IgD-negative memory B cell (primary cell): ENCODE measurements at regions not wholly inside any gene's neighbourhood (a gene's known extent, or its start where the extent isn't known, plus 50 kb on each side); places are given as distances from the start of the nearest gene placed in this dataset.
A peak's percentile ranks its signal among the peaks of the same experiment; 100 is the strongest.

Experiments
- H3K27ac Mint-ChIP-seq, 3 donors: one replicate each; pipeline ENCODE4 v1.8.0; 2020 to 2022; ENCODE audit warnings: mild to moderate bottlenecking in 3 of 3, mixed read lengths in 3 of 3, moderate library complexity in 1 of 3
- H3K27me3 Mint-ChIP-seq: one replicate; pipeline ENCODE4 v1.8.0; 2021; ENCODE audit warnings: mixed read lengths
- H3K36me3 Mint-ChIP-seq: one replicate; pipeline ENCODE4 v1.8.0; 2020; ENCODE audit warnings: mild to moderate bottlenecking, mixed read lengths
- H3K4me1 Mint-ChIP-seq, 3 donors: one replicate each; pipeline ENCODE4 v1.8.0; 2020 to 2022; ENCODE audit warnings: mixed read lengths in 3 of 3, mild to moderate bottlenecking in 1 of 3
- H3K4me3 Mint-ChIP-seq, 4 donors: one replicate each; pipeline ENCODE4 v1.8.0; 2020 to 2022; ENCODE audit warnings: mild to moderate bottlenecking in 4 of 4, mixed read lengths in 4 of 4, moderate library complexity in 3 of 4
- H3K9me3 Mint-ChIP-seq, 3 donors: one replicate each; pipeline ENCODE4 v1.8.0; 2020 to 2021; ENCODE audit warnings: mixed read lengths in 3 of 3, mild to moderate bottlenecking in 1 of 3

GRCh38 chr5:106324356-106324755 lies 1346.4 kb downstream of the EFNA5 start:
- peaks cover 5 to 14% (median 8%) of the 10 kb centered on the region in 3 donors for H3K9me3 Mint-ChIP-seq
- H3K27me3 Mint-ChIP-seq: no peaks in the 10 kb centered on the region
- H3K4me1 Mint-ChIP-seq: no peaks in the 10 kb centered on the region
- H3K4me3 Mint-ChIP-seq: no peak overlapping the region
- H3K36me3 Mint-ChIP-seq: peaks cover 1% of the 10 kb centered on the region
- peak overlapping the region in 1 of 3 donors; percentile 59 for H3K27ac Mint-ChIP-seq

GRCh38 chr5:106321242-106321641 lies 1349.5 kb downstream of the EFNA5 start:
- Mint-ChIP-seq H3K4me1 (no peaks in the 10 kb centered on the region), H3K9me3 (peaks cover under 1 to 13% (median 3%) of the 10 kb centered on the region in 3 donors), H3K36me3 (no peaks in the 10 kb centered on the region), H3K4me3 (no peak overlapping the region), H3K27ac (no peak overlapping the region), H3K27me3 (no peaks in the 10 kb centered on the region)

DNA sequence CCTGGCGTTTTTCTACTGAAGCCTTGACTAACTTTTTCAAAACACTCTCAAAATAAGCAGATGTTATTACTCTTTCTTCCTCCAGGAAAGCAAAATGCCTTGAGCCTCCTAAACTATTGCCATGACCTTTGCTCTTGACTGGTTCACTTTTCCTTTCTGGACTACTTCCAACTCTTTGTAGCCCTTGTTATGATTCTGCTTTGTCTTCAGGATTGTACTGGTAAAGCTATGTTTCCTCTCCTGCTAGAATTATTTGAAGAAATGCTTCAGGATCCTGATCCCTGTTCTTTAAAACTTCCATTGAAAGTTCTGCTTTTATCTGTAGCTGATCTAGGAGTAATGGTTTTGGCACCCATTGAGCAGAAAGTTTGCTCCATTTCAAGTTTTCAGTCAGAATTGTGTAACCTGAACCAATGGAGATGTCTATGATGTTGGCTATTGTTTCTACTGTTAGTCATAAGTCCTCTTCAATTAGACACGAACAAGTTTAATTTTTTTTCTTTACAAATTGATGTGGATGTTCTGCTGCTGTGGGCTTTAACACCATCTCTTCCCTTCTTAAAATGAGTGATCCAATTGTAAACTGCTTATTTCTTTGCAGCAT lies 1356.4 kb downstream of the EFNA5 start:
- Mint-ChIP-seq H3K9me3 (peaks cover 0 to 14% (median 0%) of the 10 kb centered on the region in 3 donors), H3K4me3 (no peak overlapping the region), H3K27me3 (no peaks in the 10 kb centered on the region), H3K4me1 (no peaks in the 10 kb centered on the region), H3K36me3 (no peaks in the 10 kb centered on the region), H3K27ac (no peak overlapping the region)

DNA sequence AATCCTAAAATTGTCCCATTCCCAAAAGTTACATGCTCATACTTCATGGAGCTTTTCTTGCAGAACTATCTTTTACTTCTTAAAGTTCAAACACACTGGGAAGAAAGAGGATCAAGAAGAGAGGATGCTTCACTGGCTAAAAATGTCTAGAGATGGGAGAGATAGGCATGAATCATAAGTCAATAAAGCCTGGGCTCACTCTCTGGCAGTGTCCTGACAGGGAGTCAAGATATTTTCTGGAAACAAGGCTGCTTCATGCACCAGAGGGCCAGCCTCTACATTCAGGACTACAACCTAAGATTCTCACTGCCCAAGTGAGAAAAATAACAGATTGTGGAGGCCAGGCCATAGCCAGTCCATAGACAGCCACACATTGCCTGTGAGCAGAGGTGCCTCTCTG lies 1358.4 kb downstream of the EFNA5 start:
- no peak overlapping the region for H3K27ac Mint-ChIP-seq
- H3K4me1 Mint-ChIP-seq: no peaks in the 10 kb centered on the region

DNA sequence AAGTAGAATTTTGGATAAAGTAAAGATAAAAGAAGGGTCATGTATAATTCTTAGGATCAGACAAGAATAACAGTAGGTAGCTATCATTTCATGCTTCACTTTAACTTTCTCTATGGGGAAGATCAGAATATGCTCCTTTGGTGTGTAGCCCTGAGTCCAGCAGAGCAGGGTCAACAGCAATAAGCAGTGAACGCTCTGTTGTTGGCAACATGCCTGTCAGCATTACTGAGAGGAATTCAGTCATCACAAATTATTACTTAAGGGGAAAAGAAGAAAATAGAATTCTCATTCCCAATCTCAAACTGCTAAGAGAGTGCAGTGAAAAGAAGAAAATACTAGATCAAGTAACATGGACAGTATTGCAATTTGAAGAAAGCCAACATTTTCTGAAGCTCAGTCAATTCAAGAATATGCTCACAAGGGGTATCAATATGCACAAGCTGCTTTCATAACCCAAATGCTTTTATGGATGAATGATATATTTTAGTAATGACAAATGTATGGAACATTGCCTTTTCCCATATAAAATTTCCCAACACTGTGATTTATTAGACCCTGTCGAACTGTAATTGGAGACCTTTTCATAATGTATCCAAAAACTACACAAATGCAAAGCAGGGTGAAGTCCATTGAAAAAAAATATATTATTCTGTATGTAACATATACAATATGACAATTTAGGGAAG lies 1359.4 kb downstream of the EFNA5 start:
- no peaks in the 10 kb centered on the region for H3K4me1 Mint-ChIP-seq
- no peaks in the 10 kb centered on the region for H3K36me3 Mint-ChIP-seq
- H3K27me3 Mint-ChIP-seq: no peaks in the 10 kb centered on the region
- H3K4me3 Mint-ChIP-seq: no peak overlapping the region
- H3K27ac Mint-ChIP-seq: no peak overlapping the region
- peaks cover 0 to 8% (median 0%) of the 10 kb centered on the region in 3 donors for H3K9me3 Mint-ChIP-seq

More for the DNA sequence above, 1358.4 kb downstream of the EFNA5 start:
- Mint-ChIP-seq H3K27me3 (no peaks in the 10 kb centered on the region), H3K9me3 (peaks cover 0 to 14% (median 0%) of the 10 kb centered on the region in 3 donors), H3K36me3 (no peaks in the 10 kb centered on the region), H3K4me3 (no peak overlapping the region)

DNA sequence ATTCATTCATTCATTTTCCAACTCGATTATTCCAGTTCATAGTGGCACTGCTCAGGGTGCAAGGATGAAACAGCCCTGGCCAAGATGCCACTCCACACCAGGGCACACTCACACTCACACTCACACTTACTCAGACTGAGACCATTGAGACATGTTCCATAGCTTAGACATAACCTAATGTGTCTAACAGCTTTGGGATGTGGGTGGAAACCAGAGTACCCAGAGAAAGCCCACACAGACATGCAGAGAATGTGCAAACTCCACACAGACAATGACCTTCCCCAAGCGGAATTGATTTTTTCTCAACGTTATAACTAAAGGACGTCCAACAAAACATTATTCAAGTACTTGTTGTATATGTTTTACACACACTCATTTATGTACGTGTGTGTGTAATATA lies 1363.5 kb downstream of the EFNA5 start:
- Mint-ChIP-seq H3K27ac (no peak overlapping the region), H3K27me3 (no peaks in the 10 kb centered on the region), H3K36me3 (no peaks in the 10 kb centered on the region), H3K4me3 (no peak overlapping the region), H3K4me1 (no peaks in the 10 kb centered on the region), H3K9me3 (peaks cover 0 to 8% (median 0%) of the 10 kb centered on the region in 3 donors)

DNA sequence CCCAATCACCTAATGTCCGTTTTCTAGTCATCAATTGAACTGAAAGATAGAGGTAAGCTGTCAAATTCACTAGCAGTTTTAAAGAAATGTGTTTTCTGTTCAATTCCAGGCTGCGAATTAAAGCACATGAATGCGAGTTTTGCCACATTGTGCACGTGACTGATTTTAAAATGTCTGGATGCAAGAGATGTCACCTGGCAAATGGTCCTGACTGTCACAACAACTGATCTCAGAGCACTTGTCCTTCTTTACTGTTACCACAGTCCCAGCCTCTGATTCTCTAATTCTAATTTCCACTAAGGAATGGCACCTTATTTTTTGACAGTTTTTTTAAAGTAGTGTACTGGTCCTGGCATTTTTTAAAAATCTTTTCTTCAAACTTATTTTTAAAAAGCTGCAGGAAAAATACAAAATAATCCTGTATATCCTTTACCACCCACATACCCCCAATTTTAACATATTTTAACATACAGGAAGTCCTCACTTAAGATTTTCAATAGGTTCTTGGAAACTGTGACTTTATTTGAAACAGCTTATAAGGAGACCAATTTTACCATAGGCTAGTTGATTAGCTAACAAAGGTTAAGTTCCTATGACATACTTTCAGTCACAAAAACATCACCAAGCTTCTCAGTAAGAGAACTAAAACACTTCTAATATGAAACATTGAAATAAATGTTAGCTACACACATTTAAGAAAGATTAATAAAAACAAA lies 1364.3 kb downstream of the EFNA5 start:
- Mint-ChIP-seq H3K4me3 (no peak overlapping the region), H3K27ac (no peak overlapping the region), H3K9me3 (peaks cover 0 to 8% (median 2%) of the 10 kb centered on the region in 3 donors), H3K36me3 (no peaks in the 10 kb centered on the region), H3K4me1 (no peaks in the 10 kb centered on the region), H3K27me3 (no peaks in the 10 kb centered on the region)

DNA sequence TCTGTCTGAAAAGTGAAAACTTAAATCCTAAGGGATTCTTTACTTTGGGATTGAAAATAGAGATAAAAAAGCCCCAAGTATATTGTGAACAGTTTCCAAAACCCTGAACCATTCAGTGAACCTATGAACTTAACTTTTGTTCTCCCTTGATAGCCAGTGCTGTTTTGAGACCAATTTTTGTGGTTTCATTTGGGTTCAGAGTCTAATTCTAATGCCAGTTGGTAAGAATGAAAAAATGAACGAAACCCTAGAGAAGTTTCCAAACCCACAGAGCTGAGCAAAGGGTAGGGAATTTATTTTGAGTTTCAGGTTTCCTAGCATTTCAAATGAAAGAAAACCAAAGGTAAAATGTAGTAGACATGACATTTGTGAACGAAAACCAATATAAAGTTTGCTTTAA lies 1366.8 kb downstream of the EFNA5 start:
- Mint-ChIP-seq H3K36me3 (no peaks in the 10 kb centered on the region), H3K4me1 (no peaks in the 10 kb centered on the region), H3K4me3 (no peak overlapping the region), H3K9me3 (peaks cover 0 to 2% (median 0%) of the 10 kb centered on the region in 3 donors), H3K27ac (no peak overlapping the region), H3K27me3 (no peaks in the 10 kb centered on the region)

- Mint-ChIP-seq H3K27ac (no peak overlapping the region), H3K4me3 (no peak overlapping the region), H3K4me1 (peaks cover 0 to 2% (median 0%) of the 10 kb centered on the region in 3 donors), H3K9me3 (peaks cover 0 to 2% (median 0%) of the 10 kb centered on the region in 3 donors), H3K36me3 (no peaks in the 10 kb centered on the region), H3K27me3 (no peaks in the 10 kb centered on the region)
Measured at GRCh38 chr5:106292654-106293053, 1378.1 kb downstream of the EFNA5 start.

DNA sequence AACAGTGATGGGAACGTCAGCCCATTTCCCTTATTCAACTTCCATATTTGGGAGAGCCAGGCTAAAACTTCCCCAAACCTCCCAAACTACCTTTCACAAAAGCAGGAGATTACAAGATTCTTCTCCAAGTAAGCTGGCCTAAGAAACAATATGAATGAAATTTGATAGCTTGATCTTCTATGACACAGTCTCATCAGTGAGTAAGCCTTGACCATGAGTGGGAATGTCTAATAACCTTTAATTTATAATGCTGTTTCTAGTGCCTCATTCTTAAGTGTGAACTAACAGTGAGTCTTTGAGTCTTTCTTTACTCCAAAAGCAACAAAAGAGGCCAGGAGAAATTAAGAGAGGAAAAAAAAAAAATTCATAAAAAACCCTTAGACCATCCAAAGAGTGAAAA lies 1379.9 kb downstream of the EFNA5 start:
- Mint-ChIP-seq H3K36me3 (no peaks in the 10 kb centered on the region), H3K9me3 (peaks cover 0 to 2% (median 0%) of the 10 kb centered on the region in 3 donors), H3K27ac (no peak overlapping the region), H3K27me3 (no peaks in the 10 kb centered on the region), H3K4me1 (peaks cover 0 to 2% (median 0%) of the 10 kb centered on the region in 3 donors), H3K4me3 (no peak overlapping the region)

- Mint-ChIP-seq H3K27ac (no peak overlapping the region), H3K4me1 (peaks cover 0 to 2% (median 0%) of the 10 kb centered on the region in 3 donors), H3K36me3 (no peaks in the 10 kb centered on the region), H3K4me3 (no peak overlapping the region), H3K27me3 (no peaks in the 10 kb centered on the region), H3K9me3 (peaks cover 0 to 5% (median 5%) of the 10 kb centered on the region in 3 donors)
Measured at GRCh38 chr5:106288979-106289378, 1381.8 kb downstream of the EFNA5 start.

DNA sequence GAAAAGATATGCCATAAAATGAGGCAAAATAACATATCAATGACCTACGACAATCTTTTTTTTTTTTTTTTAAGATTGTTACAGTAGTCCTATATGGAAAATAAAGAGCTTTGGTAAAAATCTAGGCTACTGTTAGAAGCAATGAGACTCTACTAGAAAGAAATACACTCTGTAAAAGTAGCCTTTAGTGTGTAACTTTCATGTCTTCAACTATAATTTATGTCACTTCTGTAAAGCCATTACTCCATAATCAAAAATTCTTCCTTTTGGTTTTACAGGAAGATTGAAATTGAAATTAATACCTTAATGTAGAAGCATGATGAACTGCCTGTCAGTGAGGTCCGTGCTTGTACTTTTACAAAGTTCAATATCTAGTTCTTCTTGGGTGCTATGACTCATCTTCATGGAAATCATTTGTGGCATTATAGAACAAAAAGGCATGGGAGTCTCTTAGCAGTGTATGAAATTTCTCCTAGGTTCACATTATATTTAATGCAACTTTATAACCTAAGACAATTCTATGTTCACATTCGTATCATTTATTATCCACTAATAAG lies 1393.1 kb downstream of the EFNA5 start:
- no peaks in the 10 kb centered on the region for H3K27me3 Mint-ChIP-seq

DNA sequence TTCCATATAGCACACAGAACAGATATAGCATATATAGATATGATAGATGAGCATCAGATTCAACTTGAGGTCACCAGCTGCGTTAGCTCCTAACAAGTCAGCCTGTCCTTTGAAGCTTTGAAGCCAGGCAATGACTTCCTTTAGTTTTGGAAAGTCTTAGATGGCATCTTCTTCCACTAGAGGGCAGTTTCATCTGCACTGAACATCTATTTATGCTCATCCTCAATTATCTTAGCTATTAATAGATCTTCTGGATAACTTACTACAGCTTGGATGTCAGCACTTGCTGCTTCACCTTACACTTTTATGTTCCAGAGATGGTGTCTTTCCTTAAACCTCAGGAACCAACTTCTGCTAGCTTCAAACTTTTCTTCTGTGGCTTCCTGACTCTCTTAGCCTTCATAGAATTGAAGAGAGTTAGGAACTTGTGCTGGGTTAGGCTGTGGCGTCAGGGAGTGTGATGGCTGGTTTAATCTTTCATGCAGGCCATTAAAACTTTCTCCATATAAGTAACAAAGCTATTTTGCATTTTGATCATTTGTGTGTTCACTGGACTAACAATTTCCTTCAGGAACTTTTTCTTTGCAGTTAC lies 1401.4 kb downstream of the EFNA5 start:
- no peaks in the 10 kb centered on the region for H3K36me3 Mint-ChIP-seq
- no peak overlapping the region for H3K4me3 Mint-ChIP-seq
- H3K27me3 Mint-ChIP-seq: no peaks in the 10 kb centered on the region
- peaks cover 0 to 6% (median 4%) of the 10 kb centered on the region in 3 donors for H3K9me3 Mint-ChIP-seq
- no peaks in the 10 kb centered on the region for H3K4me1 Mint-ChIP-seq
- no peak overlapping the region for H3K27ac Mint-ChIP-seq

More for the DNA sequence above, 1393.1 kb downstream of the EFNA5 start:
- no peak overlapping the region for H3K4me3 Mint-ChIP-seq
- no peak overlapping the region for H3K27ac Mint-ChIP-seq
- H3K4me1 Mint-ChIP-seq: no peaks in the 10 kb centered on the region
- no peaks in the 10 kb centered on the region for H3K36me3 Mint-ChIP-seq
- H3K9me3 Mint-ChIP-seq: peaks cover 0 to 4% (median 3%) of the 10 kb centered on the region in 3 donors

DNA sequence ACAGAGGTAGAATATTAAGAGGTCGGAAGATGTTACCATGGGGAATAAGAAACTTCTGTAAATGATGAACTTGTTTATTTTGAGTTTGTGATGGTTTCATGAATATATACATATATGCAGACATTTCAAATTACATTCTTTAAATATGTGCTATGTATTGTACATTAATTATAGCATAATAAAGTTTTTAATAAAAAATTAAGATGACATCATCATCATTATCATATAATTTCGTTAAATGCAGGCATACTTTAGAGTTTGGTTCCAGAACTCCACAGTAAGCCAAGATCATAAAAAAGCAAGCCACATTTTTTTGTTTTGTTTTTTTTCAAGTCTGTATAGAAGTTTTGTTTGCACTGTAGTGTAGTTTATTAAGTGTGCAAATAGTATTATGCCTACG lies 1403.5 kb downstream of the EFNA5 start:
- H3K36me3 Mint-ChIP-seq: no peaks in the 10 kb centered on the region
- H3K9me3 Mint-ChIP-seq: peaks cover 0 to 6% (median 2%) of the 10 kb centered on the region in 3 donors
- H3K4me3 Mint-ChIP-seq: no peak overlapping the region
- no peaks in the 10 kb centered on the region for H3K27me3 Mint-ChIP-seq
- H3K4me1 Mint-ChIP-seq: no peaks in the 10 kb centered on the region
- no peak overlapping the region for H3K27ac Mint-ChIP-seq

GRCh38 chr5:106262395-106262794 lies 1408.3 kb downstream of the EFNA5 start:
- no peaks in the 10 kb centered on the region for H3K27me3 Mint-ChIP-seq
- no peaks in the 10 kb centered on the region for H3K4me1 Mint-ChIP-seq
- H3K27ac Mint-ChIP-seq: no peak overlapping the region
- no peaks in the 10 kb centered on the region for H3K36me3 Mint-ChIP-seq
- no peak overlapping the region for H3K4me3 Mint-ChIP-seq
- peaks cover 3 to 4% (median 3%) of the 10 kb centered on the region in 3 donors for H3K9me3 Mint-ChIP-seq
